Keratinocyte (primary cell): ENCODE measurements at regions not wholly inside any gene's neighbourhood (a gene's known extent, or its start where the extent isn't known, plus 50 kb on each side); places are given as distances from the start of the nearest gene placed in this dataset.

ENCODE experiments used
- CTCF ChIP-seq, 3 experiments: IDR thresholded peaks in 1 of 3; conservative IDR thresholded peaks in 1 of 3; optimal IDR thresholded peaks in 1 of 3; 2 replicates in 2 of 3; 3 replicates in 1 of 3; pipeline versions ENCODE3 to v1.5.1; 2011; ENCODE audit warnings: low read length in 3 of 3, mild to moderate bottlenecking in 3 of 3, moderate library complexity in 2 of 3, control low read depth in 1 of 3, inconsistent platforms in 1 of 3; ENCODE audit not compliant: insufficient read depth in 2 of 3; ENCODE audit errors: extremely low read depth in 1 of 3
- EZH2 ChIP-seq: IDR thresholded peaks from one replicate; pipeline ENCODE4 v1.6.1; 2012; ENCODE audit warnings: inconsistent platforms, mild to moderate bottlenecking, low read length, moderate library complexity

DNA sequence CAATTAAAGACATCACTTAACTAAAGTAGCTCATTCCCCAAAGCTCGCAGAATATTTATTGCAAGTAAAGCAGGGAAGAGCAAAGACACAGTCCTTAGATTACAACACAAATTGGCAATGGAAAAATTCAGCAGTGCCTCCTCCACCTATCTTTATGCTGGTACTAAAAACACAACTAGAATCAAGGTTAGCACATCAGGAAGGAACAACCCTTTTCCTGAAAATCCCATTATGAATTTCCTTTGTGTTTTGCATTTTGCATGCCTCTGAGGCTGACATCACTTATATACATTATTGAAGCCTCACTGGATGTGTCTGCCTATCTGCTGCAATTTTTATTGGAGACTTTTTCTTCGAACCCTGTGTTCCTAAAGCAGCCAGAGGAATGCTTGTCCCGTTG, 193.8 kb upstream of the STK17B start:
- TF ChIP-seq CTCF (optimal IDR thresholded peaks at IDR 0.05 in 1 of 3, IDR thresholded peaks at IDR 0.05 in 1 of 3, conservative IDR thresholded peaks at IDR 0.05 in 1 of 3; ENCODE audit: extremely low read depth in 1 of 3, insufficient read depth in 2 of 3, low read length in 3 of 3) (no peak), EZH2 (no peak)
